Cardiac fibroblast (primary cell): ENCODE measurements at regions not wholly inside any gene's neighbourhood (a gene's known extent, or its start where the extent isn't known, plus 50 kb on each side); places are given as distances from the start of the nearest gene placed in this dataset.
"Not testable (repeated sequence)": the region's sequence is repeated elsewhere in the genome, so short reads cannot be mapped to it uniquely, and the experiment has no call there.

Source experiments
- DNase-seq, 2 donors: peaks; one replicate each; pipeline versions ENCODE4 v3.0.0 to v3.0.0-alpha.2; 2010; ENCODE audit warnings: low read depth in 2 of 2
- H3K4me3 ChIP-seq, 2 donors: replicated peaks in 1 of 2; 1 replicate in 1 of 2; 2 replicates in 1 of 2; pipeline ENCODE4 v1.5.1; 2011; ENCODE audit warnings: low read depth in 2 of 2, low read length in 2 of 2, mild to moderate bottlenecking in 2 of 2, moderate library complexity in 1 of 2
- TF ChIP-seq, protein P1 (sequence below): IDR thresholded peaks from one replicate; pipeline ENCODE4 v1.5.1; 2011; ENCODE audit warnings: low read depth, mild to moderate bottlenecking, low read length, inconsistent platforms

DNA sequence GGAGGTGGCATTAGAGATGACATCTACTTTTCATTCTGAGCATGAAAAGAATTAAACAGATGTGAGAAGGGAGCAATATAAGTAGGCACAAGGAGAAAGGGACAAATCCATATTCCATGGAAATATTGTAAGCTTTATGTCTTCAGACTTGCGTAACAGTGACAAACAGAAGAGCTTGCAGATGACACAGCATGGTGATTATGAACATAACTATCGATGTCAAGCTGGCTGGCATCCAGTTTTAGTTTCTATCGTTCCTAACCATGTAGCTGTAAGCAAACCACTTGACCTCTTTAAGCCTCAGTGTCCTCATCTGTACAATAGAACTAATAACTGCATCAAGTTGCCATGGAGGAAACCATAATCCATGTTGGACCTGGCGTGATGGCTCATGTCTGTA lies 246.7 kb upstream of the ADRA1B start:
- peak in 1 of 2 donors; percentile 41 for DNase-seq

DNA sequence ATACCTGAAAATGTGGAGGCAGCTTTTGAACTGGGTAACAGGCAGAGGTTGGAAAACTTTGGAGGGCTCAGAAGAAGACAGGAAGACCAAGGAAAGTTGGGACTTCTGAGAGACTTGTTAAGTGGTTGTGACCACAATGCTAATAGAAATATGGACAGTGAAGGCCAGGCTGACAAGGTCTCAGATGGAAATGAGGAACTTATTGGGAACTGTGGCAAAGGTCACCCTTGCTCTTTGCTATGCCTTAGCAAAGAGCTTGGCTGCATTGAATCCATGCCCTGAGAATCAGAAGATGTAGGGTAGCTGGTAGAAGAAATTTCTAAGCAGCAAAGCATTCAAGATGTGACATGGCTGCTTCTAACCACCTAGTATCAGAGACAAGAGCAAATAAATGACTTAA lies 244.4 kb upstream of the ADRA1B start:
- no peak overlapping the region for H3K4me3 ChIP-seq
- no peak for DNase-seq
- TF ChIP-seq, protein P1, sequence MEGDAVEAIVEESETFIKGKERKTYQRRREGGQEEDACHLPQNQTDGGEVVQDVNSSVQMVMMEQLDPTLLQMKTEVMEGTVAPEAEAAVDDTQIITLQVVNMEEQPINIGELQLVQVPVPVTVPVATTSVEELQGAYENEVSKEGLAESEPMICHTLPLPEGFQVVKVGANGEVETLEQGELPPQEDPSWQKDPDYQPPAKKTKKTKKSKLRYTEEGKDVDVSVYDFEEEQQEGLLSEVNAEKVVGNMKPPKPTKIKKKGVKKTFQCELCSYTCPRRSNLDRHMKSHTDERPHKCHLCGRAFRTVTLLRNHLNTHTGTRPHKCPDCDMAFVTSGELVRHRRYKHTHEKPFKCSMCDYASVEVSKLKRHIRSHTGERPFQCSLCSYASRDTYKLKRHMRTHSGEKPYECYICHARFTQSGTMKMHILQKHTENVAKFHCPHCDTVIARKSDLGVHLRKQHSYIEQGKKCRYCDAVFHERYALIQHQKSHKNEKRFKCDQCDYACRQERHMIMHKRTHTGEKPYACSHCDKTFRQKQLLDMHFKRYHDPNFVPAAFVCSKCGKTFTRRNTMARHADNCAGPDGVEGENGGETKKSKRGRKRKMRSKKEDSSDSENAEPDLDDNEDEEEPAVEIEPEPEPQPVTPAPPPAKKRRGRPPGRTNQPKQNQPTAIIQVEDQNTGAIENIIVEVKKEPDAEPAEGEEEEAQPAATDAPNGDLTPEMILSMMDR = no peak

More for the DNA sequence above, 246.7 kb upstream of the ADRA1B start:
- TF ChIP-seq, protein P1 = no peak
- H3K4me3 ChIP-seq = no peak overlapping the region

DNA sequence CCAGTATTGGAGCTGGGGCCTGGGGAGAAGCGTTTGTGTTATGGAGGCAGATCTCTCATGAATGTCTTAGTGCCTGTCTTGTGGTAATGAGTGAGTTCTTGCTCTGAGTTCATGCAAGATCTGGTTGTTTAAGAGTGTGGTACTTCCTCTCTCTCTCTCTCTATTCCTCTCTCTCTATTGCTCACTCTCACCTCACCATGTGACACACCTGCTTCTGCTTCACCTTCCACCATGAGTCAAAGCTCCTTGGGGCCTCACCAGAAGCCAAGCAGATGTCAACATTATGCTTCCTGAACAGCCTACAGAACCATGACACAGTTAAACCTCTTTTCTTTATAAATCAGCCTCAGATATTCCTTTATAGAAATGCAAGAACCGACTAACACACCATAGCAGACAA lies 242.7 kb upstream of the ADRA1B start:
- no peak overlapping the region for H3K4me3 ChIP-seq
- DNase-seq = no peak
- TF ChIP-seq, protein P1 = no peak

DNA sequence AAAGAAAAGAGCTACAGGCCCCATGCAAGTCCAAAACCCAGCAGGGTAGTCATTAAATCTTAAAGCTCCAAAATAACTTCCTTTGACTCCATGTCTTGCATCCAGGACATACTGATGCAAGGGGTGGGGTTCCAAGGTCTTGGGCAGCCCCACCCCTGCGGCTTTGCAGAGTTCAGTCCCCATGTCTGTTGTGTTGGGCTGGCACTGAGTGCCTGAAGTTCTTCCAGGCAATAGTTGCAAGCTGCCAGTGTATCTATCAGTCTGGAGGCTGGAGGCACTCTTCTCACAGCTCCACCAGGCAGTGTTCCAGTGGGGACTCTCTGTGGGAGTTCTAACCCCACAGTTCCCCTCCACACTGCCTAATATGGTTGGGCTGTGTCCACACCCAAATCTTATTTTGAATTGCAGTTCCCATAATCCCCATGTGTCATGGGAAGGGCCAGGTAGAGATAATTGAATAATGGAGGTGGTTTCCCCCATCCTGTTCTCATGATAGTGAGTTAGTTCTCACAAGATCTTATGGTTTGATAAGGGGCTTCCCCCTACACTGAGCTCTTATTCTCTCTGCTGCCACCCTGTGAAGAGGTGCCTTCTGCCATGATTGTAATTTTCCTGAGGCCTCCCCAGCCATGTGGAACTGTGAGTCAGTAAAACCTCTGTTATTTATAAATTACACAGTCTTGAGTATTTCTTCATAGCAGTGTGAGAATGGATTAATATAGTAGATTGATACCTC lies 237.5 kb upstream of the ADRA1B start:
- H3K4me3 ChIP-seq = no peak overlapping the region
- TF ChIP-seq, protein P1 = no peak
- DNase-seq = no peak

DNA sequence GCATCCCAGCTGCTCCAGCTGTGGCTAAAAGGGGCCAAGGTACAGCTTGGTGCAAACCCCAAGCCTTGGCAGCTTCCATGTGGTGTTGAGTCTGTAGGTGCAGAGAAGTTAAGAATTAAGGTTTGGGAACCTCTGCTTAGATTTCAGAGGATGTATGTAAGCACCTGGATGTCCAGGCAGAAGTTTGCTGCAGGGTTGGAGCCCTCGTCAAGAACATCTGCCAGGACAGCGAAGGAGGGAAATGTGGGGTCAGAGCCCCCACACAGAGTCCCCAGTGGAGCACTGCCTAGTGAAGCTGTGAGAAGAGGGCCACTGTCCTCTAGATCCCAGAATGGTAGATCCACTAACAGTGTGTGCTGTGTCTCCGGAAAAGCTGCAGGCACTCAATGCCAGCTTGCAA lies 236.2 kb upstream of the ADRA1B start:
- DNase-seq = no peak
- TF ChIP-seq, protein P1 = no peak
- no peak overlapping the region for H3K4me3 ChIP-seq

DNA sequence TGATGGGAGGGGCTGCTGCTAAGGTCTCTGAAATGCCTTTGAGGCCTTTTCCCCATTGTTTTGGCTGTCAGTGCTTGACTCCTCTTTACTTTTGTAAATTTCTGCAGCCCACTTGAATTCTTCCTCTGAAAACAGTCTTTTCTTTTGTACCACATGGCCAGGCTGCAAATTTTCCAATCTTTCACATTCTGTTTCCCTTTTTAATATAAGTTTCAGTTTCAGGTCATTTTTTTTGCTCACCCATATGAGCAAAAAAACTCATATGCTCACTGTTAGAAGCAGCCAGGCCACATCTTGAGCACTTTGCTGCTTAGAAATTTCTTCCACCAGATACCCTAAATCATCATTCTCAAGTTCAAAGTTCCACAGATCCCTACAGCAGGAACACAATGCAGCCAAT lies 234.6 kb upstream of the ADRA1B start:
- no peak overlapping the region for H3K4me3 ChIP-seq
- TF ChIP-seq, protein P1 = no peak
- no peak for DNase-seq

DNA sequence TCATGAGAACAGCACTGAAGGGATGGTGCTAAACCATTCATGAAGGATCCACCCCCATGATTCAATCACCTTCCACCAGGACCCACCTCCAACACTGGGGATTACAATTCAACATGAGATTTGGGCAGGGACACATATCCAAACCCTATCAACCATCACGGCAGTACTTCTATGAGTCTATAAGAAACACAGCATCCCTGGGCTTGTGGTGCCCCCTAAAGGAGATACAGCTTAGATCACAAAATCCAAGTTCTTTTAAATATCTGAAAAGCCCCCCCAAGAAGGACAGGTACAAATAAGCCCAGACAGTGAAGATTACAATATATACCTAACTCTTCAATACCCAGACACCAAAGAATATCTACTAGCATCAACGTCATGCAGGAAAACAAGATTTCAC lies 233.7 kb upstream of the ADRA1B start:
- peak in 1 of 2 donors; percentile 33 for DNase-seq
- TF ChIP-seq, protein P1 = peak; percentile 19

DNA sequence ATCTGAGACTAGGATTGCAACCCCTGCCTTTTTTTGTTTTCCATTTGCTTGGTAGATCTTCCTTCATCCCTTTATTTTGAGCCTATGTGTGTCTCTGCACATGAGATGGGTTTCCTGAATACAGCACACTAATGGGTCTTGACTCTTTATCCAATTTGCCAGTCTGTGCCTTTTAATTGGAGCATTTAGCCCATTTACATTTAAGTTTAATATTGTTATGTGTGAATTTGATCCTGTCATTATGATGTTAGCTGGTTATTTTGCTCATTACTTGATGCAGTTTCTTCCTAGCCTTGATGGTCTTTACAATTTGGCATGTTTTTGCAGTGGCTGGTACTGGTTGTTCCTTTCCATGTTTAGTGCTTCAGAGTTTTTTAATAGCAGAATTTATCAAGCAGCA lies 228.4 kb upstream of the ADRA1B start:
- DNase-seq, H3K4me3 ChIP-seq: not testable (repeated sequence)

More for the DNA sequence above, 233.7 kb upstream of the ADRA1B start:
- no peak overlapping the region for H3K4me3 ChIP-seq
